Dendritic cell treated with granulocyte-macrophage colony-stimulating factor and Interleukin-4, amounts not matched to agents 40 ng/mL and 50 ng/mL, for 4 days (primary cell): ENCODE measurements at regions not wholly inside any gene's neighbourhood (a gene's known extent, or its start where the extent isn't known, plus 50 kb on each side); places are given as distances from the start of the nearest gene placed in this dataset.
A peak's percentile ranks its signal among the peaks of the same experiment; 100 is the strongest.
"Not testable (repeated sequence)": the region's sequence is repeated elsewhere in the genome, so short reads cannot be mapped to it uniquely, and the experiment has no call there.

ENCODE experiments used
- H3K27ac Mint-ChIP-seq: one replicate; pipeline ENCODE4 v1.8.0; 2022; ENCODE audit warnings: mild to moderate bottlenecking, mixed read lengths
- H3K27me3 Mint-ChIP-seq: one replicate; pipeline ENCODE4 v1.8.0; 2022; ENCODE audit warnings: mild to moderate bottlenecking, mixed read lengths
- H3K36me3 Mint-ChIP-seq: one replicate; pipeline ENCODE4 v1.8.0; 2022; ENCODE audit warnings: low read depth, mixed read lengths
- H3K4me1 Mint-ChIP-seq: one replicate; pipeline ENCODE4 v1.8.0; 2022; ENCODE audit warnings: low read depth, mixed read lengths
- H3K4me3 Mint-ChIP-seq: one replicate; pipeline ENCODE4 v1.8.0; 2022; ENCODE audit warnings: mild to moderate bottlenecking, moderate library complexity, mixed read lengths
- H3K9me3 Mint-ChIP-seq: one replicate; pipeline ENCODE4 v1.8.0; 2022; ENCODE audit warnings: mixed read lengths
- intact Hi-C: fragments of 100-400 bp; cut with micrococcal nuclease; formaldehyde crosslinking; loops from one replicate; pipeline ENCODE4 v1.15.0; 2022

- Mint-ChIP-seq H3K9me3 (no peaks in the 10 kb centered on the region), H3K27ac (peak overlapping the region; percentile 82)
- intact Hi-C loops = no loop called here
These were observed 111.6 kb upstream of the NCOR2 start for GRCh38 chr12:124679047-124679446.

GRCh38 chr12:124678421-124678893 is 111.0 kb upstream of the NCOR2 start:
- intact Hi-C loops = no loop called here
- no peaks in the 10 kb centered on the region for H3K36me3 Mint-ChIP-seq
- peak overlapping the region; percentile 82 for H3K27ac Mint-ChIP-seq
- H3K9me3 Mint-ChIP-seq = no peaks in the 10 kb centered on the region
- H3K4me1 Mint-ChIP-seq = peaks cover 77% of the 10 kb centered on the region
- H3K27me3 Mint-ChIP-seq = peaks cover 5% of the 10 kb centered on the region
- H3K4me3 Mint-ChIP-seq = no peak overlapping the region

More at GRCh38 chr12:124679047-124679446, 111.6 kb upstream of the NCOR2 start:
- Mint-ChIP-seq H3K4me3 (no peak overlapping the region), H3K27me3 (peaks cover 5% of the 10 kb centered on the region), H3K36me3 (no peaks in the 10 kb centered on the region), H3K4me1 (peaks cover 80% of the 10 kb centered on the region)

GRCh38 chr12:124677552-124678356 is 110.3 kb upstream of the NCOR2 start:
- Mint-ChIP-seq H3K36me3 (no peaks in the 10 kb centered on the region), H3K27me3 (peaks cover 5% of the 10 kb centered on the region), H3K27ac (peak overlapping the region; percentile 82), H3K4me3 (no peak overlapping the region), H3K9me3 (no peaks in the 10 kb centered on the region), H3K4me1 (peaks cover 71% of the 10 kb centered on the region)
- intact Hi-C loops = no loop called here

- Mint-ChIP-seq H3K27me3 (peaks cover 5% of the 10 kb centered on the region), H3K4me1 (peaks cover 62% of the 10 kb centered on the region), H3K27ac (peak overlapping the region; percentile 82), H3K4me3 (no peak overlapping the region), H3K9me3 (no peaks in the 10 kb centered on the region), H3K36me3 (no peaks in the 10 kb centered on the region)
- intact Hi-C loops = no loop called here
These were observed 109.5 kb upstream of the NCOR2 start for GRCh38 chr12:124676714-124677462.

- Mint-ChIP-seq H3K4me3 (peak overlapping the region; percentile 65), H3K4me1 (peaks cover 56% of the 10 kb centered on the region), H3K27me3 (peaks cover 5% of the 10 kb centered on the region), H3K27ac (peak overlapping the region; percentile 82), H3K9me3 (no peaks in the 10 kb centered on the region), H3K36me3 (no peaks in the 10 kb centered on the region)
- intact Hi-C loops = no loop called here
These were observed 108.7 kb upstream of the NCOR2 start for GRCh38 chr12:124675881-124676713.

- H3K9me3 Mint-ChIP-seq = no peaks in the 10 kb centered on the region
- H3K27ac Mint-ChIP-seq = peak overlapping the region; percentile 82
- intact Hi-C loops = no loop called here
- H3K4me3 Mint-ChIP-seq = no peak overlapping the region
- peaks cover 55% of the 10 kb centered on the region for H3K4me1 Mint-ChIP-seq
- H3K36me3 Mint-ChIP-seq = no peaks in the 10 kb centered on the region
- H3K27me3 Mint-ChIP-seq = peaks cover 4% of the 10 kb centered on the region
These were observed 107.5 kb upstream of the NCOR2 start for GRCh38 chr12:124674937-124675336.

GRCh38 chr12:124673801-124674617 is 106.6 kb upstream of the NCOR2 start:
- no peaks in the 10 kb centered on the region for H3K36me3 Mint-ChIP-seq
- peak overlapping the region; percentile 15 for H3K27ac Mint-ChIP-seq
- H3K9me3 Mint-ChIP-seq = no peaks in the 10 kb centered on the region
- intact Hi-C loops = no loop called here
- no peak overlapping the region for H3K4me3 Mint-ChIP-seq
- peaks cover 51% of the 10 kb centered on the region for H3K4me1 Mint-ChIP-seq
- peaks cover 2% of the 10 kb centered on the region for H3K27me3 Mint-ChIP-seq

- Mint-ChIP-seq H3K27ac (peak overlapping the region; percentile 45), H3K9me3 (peaks cover 15% of the 10 kb centered on the region), H3K4me1 (peaks cover 33% of the 10 kb centered on the region), H3K36me3 (peaks cover 16% of the 10 kb centered on the region)
- H3K27me3 Mint-ChIP-seq, intact Hi-C loops, H3K4me3 Mint-ChIP-seq: not testable (repeated sequence)
These were observed 101.9 kb upstream of the NCOR2 start for GRCh38 chr12:124669271-124669721.

- no peaks in the 10 kb centered on the region for H3K27me3 Mint-ChIP-seq
- peak overlapping the region; percentile 45 for H3K27ac Mint-ChIP-seq
- peaks cover 15% of the 10 kb centered on the region for H3K9me3 Mint-ChIP-seq
- intact Hi-C loops = no loop called here
- H3K4me1 Mint-ChIP-seq = peaks cover 29% of the 10 kb centered on the region
- H3K4me3 Mint-ChIP-seq = no peak overlapping the region
- H3K36me3 Mint-ChIP-seq = peaks cover 16% of the 10 kb centered on the region
These were observed 101.2 kb upstream of the NCOR2 start for GRCh38 chr12:124668602-124669001.

- H3K27ac Mint-ChIP-seq = peak overlapping the region; percentile 26
- peaks cover 16% of the 10 kb centered on the region for H3K36me3 Mint-ChIP-seq
- H3K4me1 Mint-ChIP-seq = peaks cover 29% of the 10 kb centered on the region
- intact Hi-C loops = no loop called here
- H3K27me3 Mint-ChIP-seq = peaks cover 3% of the 10 kb centered on the region
- peaks cover 15% of the 10 kb centered on the region for H3K9me3 Mint-ChIP-seq
- no peak overlapping the region for H3K4me3 Mint-ChIP-seq
These were observed 100.3 kb upstream of the NCOR2 start for GRCh38 chr12:124667506-124668326.

GRCh38 chr12:124666722-124667259 is 99.4 kb upstream of the NCOR2 start:
- Mint-ChIP-seq H3K27ac (no peak overlapping the region), H3K4me1 (peaks cover 29% of the 10 kb centered on the region), H3K4me3 (no peak overlapping the region), H3K36me3 (peaks cover 16% of the 10 kb centered on the region), H3K9me3 (peaks cover 15% of the 10 kb centered on the region), H3K27me3 (peaks cover 4% of the 10 kb centered on the region)
- intact Hi-C loops = no loop called here

GRCh38 chr12:124665511-124665910 is 98.1 kb upstream of the NCOR2 start:
- no peak overlapping the region for H3K4me3 Mint-ChIP-seq
- peaks cover 15% of the 10 kb centered on the region for H3K9me3 Mint-ChIP-seq
- no peak overlapping the region for H3K27ac Mint-ChIP-seq
- peaks cover 16% of the 10 kb centered on the region for H3K36me3 Mint-ChIP-seq
- peaks cover 4% of the 10 kb centered on the region for H3K27me3 Mint-ChIP-seq
- H3K4me1 Mint-ChIP-seq = peaks cover 35% of the 10 kb centered on the region
- intact Hi-C loops = no loop called here
